Ovary (tissue), 7 donors: ENCODE measurements at regions not wholly inside any gene's neighbourhood (a gene's known extent, or its start where the extent isn't known, plus 50 kb on each side); places are given as distances from the start of the nearest gene placed in this dataset.
A peak's percentile ranks its signal among the peaks of the same experiment; 100 is the strongest.

Source experiments
- DNase-seq, 5 donors: peaks; one replicate each; pipeline ENCODE4 v3.0.0-alpha.2; 2019 to 2020
- H3K27ac ChIP-seq, 2 donors: fragments of 200-600 bp; one replicate each; pipeline versions ENCODE4 v1.5.1 to v1.8.0; 2019 to 2022
- H3K27me3 ChIP-seq: fragments of 200-600 bp; one replicate; pipeline ENCODE4 v1.8.0; 2022
- H3K36me3 ChIP-seq: fragments of 200-600 bp; sonication (generic); one replicate; pipeline ENCODE4 v1.5.1; 2019
- H3K4me1 ChIP-seq: one replicate; pipeline ENCODE4 v1.8.1; 2013; ENCODE audit warnings: mild to moderate bottlenecking, moderate library complexity; ENCODE audit not compliant: insufficient read depth
- H3K4me3 ChIP-seq: fragments of 200-600 bp; sonication (generic); one replicate; pipeline ENCODE4 v1.5.1; 2017
- H3K9me3 ChIP-seq, 2 donors: fragments of 200-600 bp in 1 of 2; sonication (generic) in 1 of 2; one replicate each; pipeline versions ENCODE4 v1.5.1 to v1.8.1; 2013 to 2019; ENCODE audit warnings: mild to moderate bottlenecking in 1 of 2, moderate library complexity in 1 of 2
- EP300 ChIP-seq: sonication (generic); formaldehyde crosslinking; IDR thresholded peaks from one replicate; pipeline ENCODE4 v1.6.1; 2017; ENCODE audit warnings: antibody characterized with exemption
- POLR2A ChIP-seq: fragments of 450-650 bp; IDR thresholded peaks from one replicate; pipeline ENCODE4 v1.6.1; 2017; ENCODE audit warnings: antibody characterized with exemption, mild to moderate bottlenecking, moderate library complexity
- WGBS, 3 donors: extraction: QIAGEN DNeasy Blood & Tissue Kit in 1 of 3; methylation state at CpG; one replicate each; pipeline versions ENCODE4 v1.1.5 to v1.1.7; 2013 to 2017; 5-methylcytosine and 5-hydroxymethylcytosine counted together
- intact Hi-C, 4 donors: fragments of 100-400 bp; cut with DNase I; formaldehyde crosslinking; loops; one replicate each; pipeline versions ENCODE4 v1.11.0 to v1.15.1; 2022 to 2023
- TF ChIP-seq, protein P1 (sequence below), 3 donors: fragments of 450-650 bp in 2 of 3; fragments of 200-600 bp in 1 of 3; IDR thresholded peaks; one replicate each; pipeline versions ENCODE4 v1.5.1 to v1.8.0; 2016 to 2022; ENCODE audit warnings: antibody characterized with exemption in 3 of 3, mild to moderate bottlenecking in 1 of 3
- donor health status: DM: no; HTN: no; CAD: no; lungs with moderate emphysema.
- donor health status: DM: no; HTN: no; CAD: no.
- donor health status: Bipolar disorder and iron deficiency.
- donor health status: DM: no; HTN: no; CAD: no.
- donor health status: DM: yes; HTN: yes; CAD: no.

DNA sequence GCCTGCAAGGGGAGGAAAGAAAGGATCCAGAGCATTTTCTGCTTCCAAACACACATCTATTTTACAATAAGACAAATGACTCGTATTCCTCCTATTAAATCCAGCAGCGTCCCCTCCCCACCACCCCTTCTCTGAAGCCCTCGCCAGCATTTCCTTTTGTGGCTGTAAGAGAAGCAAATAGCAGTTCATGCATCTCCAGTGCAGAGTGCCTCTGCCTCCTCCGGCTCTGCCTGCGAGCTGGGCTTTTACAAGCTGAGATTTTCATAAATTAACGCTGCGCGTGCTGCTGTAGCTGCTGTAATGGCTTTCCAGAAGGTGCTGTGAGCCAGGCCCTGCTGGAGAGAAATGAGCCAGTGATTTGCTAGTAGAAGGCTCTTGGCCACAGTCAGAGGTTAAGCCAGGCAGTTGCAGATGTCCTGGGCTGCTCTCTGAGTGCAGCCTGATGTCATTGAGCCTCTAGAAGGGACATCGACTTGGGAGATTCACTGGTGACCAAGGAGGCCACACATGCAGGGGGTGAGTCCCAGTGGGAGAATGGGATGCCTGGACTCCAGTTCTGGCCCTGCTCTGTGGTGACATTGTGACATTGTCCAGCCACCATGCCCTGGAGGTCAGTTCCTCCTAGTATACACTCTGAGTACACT lies 134.5 kb upstream of the NAV2 start:
- peak; percentile 33 to 58 (median 50) for DNase-seq
- TF ChIP-seq POLR2A (no peak), EP300 (no peak)
- TF ChIP-seq, protein P1, sequence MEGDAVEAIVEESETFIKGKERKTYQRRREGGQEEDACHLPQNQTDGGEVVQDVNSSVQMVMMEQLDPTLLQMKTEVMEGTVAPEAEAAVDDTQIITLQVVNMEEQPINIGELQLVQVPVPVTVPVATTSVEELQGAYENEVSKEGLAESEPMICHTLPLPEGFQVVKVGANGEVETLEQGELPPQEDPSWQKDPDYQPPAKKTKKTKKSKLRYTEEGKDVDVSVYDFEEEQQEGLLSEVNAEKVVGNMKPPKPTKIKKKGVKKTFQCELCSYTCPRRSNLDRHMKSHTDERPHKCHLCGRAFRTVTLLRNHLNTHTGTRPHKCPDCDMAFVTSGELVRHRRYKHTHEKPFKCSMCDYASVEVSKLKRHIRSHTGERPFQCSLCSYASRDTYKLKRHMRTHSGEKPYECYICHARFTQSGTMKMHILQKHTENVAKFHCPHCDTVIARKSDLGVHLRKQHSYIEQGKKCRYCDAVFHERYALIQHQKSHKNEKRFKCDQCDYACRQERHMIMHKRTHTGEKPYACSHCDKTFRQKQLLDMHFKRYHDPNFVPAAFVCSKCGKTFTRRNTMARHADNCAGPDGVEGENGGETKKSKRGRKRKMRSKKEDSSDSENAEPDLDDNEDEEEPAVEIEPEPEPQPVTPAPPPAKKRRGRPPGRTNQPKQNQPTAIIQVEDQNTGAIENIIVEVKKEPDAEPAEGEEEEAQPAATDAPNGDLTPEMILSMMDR (IDR thresholded peaks at IDR 0.05): no peak
- WGBS, 3 donors: 5 to 9% (median 6%) methylated on average over 9 of the region's 9 CpGs
- H3K4me3 ChIP-seq: no peak overlapping the region
- H3K27ac ChIP-seq: peak overlapping the region in 1 of 2 donors; percentile 16
- H3K27me3 ChIP-seq: no peaks in the 10 kb centered on the region
- intact Hi-C loops: no loop called here
- no peaks in the 10 kb centered on the region for H3K9me3 ChIP-seq
- peaks cover 11% of the 10 kb centered on the region for H3K4me1 ChIP-seq
- no peaks in the 10 kb centered on the region for H3K36me3 ChIP-seq

DNA sequence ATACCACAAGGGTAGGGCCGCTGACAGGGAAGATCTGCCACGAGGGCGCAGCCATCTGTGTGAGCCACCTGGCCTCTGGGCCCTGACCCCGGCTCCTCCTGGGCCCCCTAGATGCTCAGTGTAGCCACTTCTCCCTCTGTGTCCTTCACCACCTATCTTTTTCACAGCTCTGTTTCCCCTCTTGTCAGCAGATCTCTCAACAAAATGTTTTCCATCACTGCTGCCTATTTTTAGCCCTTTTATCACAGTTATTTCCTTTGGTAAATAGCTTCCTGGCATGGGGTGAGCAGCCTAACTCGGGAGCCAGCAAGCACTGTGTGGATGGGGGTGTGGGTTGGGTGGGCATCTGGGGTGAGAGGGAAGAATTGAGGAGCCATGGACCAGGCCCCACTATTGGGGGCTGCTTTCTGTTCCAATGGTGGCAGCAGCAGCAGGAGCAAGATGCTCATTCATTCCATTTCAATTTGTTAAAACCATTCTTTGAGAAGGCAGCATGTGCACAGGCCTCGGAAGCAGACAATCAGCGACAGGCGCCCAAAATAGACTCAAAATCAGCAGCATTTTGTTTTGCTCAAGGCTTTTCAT lies 135.2 kb upstream of the NAV2 start:
- Histone ChIP-seq H3K9me3 (no peaks in the 10 kb centered on the region), H3K4me3 (no peak overlapping the region), H3K36me3 (no peaks in the 10 kb centered on the region), H3K4me1 (peaks cover 11% of the 10 kb centered on the region), H3K27me3 (no peaks in the 10 kb centered on the region), H3K27ac (peak overlapping the region in 1 of 2 donors; percentile 16)
- intact Hi-C loops: no loop called here
- no peak for DNase-seq
- WGBS, 3 donors: 22 to 33% (median 28%) methylated on average over 8 of the region's 8 CpGs
- TF ChIP-seq POLR2A: no peak
- TF ChIP-seq, protein P1 (IDR thresholded peaks at IDR 0.05): no peak
- no peak for TF ChIP-seq EP300

DNA sequence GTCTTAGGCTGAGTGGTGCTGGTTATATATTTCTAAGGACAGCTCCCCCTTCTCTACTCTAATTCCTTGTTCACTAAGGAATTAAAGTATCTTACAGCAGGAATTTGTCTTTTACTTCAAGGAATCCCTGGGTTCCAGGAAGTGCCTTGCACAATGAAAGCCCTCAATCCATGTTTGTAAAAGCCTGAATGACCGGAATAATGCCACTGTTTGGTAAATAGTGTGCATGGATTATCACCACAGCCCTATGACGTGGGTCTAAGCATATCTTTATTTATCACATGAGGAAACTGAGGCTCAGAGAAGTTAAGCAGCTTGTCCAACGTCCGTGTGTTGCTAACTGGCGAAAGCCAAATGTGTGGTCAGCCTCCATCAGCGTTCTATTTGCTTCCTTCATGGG lies 135.7 kb upstream of the NAV2 start:
- no peaks in the 10 kb centered on the region for H3K36me3 ChIP-seq
- no peak overlapping the region for H3K4me3 ChIP-seq
- no peaks in the 10 kb centered on the region for H3K9me3 ChIP-seq
- 86 to 89% (median 88%) methylated on average over 6 of the region's 6 CpGs for WGBS, 3 donors
- H3K27ac ChIP-seq: no peak overlapping the region
- TF ChIP-seq EP300: no peak
- TF ChIP-seq POLR2A: no peak
- TF ChIP-seq, protein P1 (IDR thresholded peaks at IDR 0.05): no peak
- peaks cover 11% of the 10 kb centered on the region for H3K4me1 ChIP-seq
- no peak for DNase-seq
- intact Hi-C loops: no loop called here
- no peaks in the 10 kb centered on the region for H3K27me3 ChIP-seq

DNA sequence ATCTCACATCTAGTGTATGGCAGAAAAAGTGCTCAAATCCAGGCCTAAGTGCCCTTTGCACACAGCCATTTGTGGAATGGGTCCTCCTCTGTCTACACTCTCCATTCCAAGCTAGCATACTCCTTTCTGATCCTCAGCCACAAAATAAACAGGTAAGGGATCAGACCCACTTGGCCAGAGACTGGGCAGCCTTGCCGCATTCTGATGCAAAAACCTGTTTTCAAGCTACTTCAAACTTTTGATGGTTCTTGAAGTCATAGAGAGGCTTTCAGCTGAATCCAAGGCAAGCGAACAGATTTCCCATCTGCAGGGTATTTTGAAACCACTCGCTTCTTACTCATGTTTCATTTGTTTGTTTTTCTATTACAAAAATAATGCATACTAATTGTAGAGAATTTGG lies 136.6 kb upstream of the NAV2 start:
- Histone ChIP-seq H3K4me1 (peaks cover 11% of the 10 kb centered on the region), H3K27ac (no peak overlapping the region), H3K9me3 (no peaks in the 10 kb centered on the region), H3K27me3 (no peaks in the 10 kb centered on the region), H3K4me3 (no peak overlapping the region), H3K36me3 (no peaks in the 10 kb centered on the region)
- DNase-seq: no peak
- no peak for TF ChIP-seq POLR2A
- TF ChIP-seq EP300: no peak
- TF ChIP-seq, protein P1 (IDR thresholded peaks at IDR 0.05): no peak
- WGBS, 3 donors: 97 to 98% (median 98%) methylated on average over 3 of the region's 3 CpGs
- intact Hi-C loops: no loop called here
